SH-SY5Y (cell line): ENCODE measurements at regions not wholly inside any gene's neighbourhood (a gene's known extent, or its start where the extent isn't known, plus 50 kb on each side); places are given as distances from the start of the nearest gene placed in this dataset.

Experiments used
- GATA2 ChIP-seq: IDR thresholded peaks from 2 replicates; pipeline ENCODE4 v1.6.1; 2011; ENCODE audit warnings: mild to moderate bottlenecking, low read depth, low read length
- GATA3 ChIP-seq: IDR thresholded peaks from 2 replicates; pipeline ENCODE4 v1.6.1; 2011; ENCODE audit warnings: low read depth, mild to moderate bottlenecking, low read length, moderate library complexity

DNA sequence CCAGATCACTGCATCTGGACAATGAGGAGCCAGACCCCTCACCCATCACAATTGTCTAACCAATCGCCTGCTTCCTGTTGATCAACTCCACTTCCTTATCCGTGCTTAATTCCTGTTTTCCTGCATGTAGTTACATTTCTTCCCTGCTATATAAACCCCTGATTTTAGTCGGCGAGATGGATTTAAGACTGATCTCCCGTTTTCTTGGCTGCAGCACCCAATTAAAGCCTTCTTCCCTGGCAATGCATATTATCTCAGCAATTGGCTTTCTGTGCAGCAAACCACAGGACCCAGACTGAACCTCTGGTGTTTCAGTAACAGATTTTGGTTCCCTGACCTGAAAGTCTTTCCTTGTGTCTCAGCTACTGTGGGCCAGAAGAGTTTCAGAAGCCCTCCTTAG lies 272.3 kb downstream of the IPO8 start:
- TF ChIP-seq GATA2 (no peak), GATA3 (no peak)
